Prostate gland (tissue), 2 donors: ENCODE measurements at regions not wholly inside any gene's neighbourhood (a gene's known extent, or its start where the extent isn't known, plus 50 kb on each side); places are given as distances from the start of the nearest gene placed in this dataset.

Source experiments
- DNase-seq: peaks from one replicate; pipeline ENCODE4 v3.0.0-alpha.2; 2019; ENCODE audit warnings: low spot score
- H3K27ac ChIP-seq, 2 donors: fragments of 200-600 bp; sonication (generic); 2 replicates each; pipeline ENCODE4 v1.5.1; 2017 to 2019
- H3K27me3 ChIP-seq: fragments of 200-600 bp; sonication (generic); replicated peaks from 2 replicates; pipeline ENCODE4 v1.5.1; 2019; ENCODE audit not compliant: insufficient read depth
- H3K36me3 ChIP-seq, 2 donors: fragments of 200-600 bp; sonication (generic); 1 replicate in 1 of 2; 2 replicates in 1 of 2; pipeline versions ENCODE4 v1.5.1 to v1.8.1; 2017 to 2019
- H3K4me1 ChIP-seq: fragments of 200-600 bp; sonication (generic); replicated peaks from 2 replicates; pipeline ENCODE4 v1.5.1; 2019
- H3K4me3 ChIP-seq, 2 donors: fragments of 200-600 bp; sonication (generic); 2 replicates each; pipeline ENCODE4 v1.5.1; 2017 to 2019
- H3K9me3 ChIP-seq: fragments of 200-600 bp; sonication (generic); 2 replicates; pipeline ENCODE4 v1.5.1; 2017
- CTCF ChIP-seq, 4 experiments: fragments of 200-600 bp in 2 of 4; fragments of 450-650 bp in 2 of 4; sonication (generic) in 2 of 4; IDR thresholded peaks; 1 replicate in 3 of 4; 2 replicates in 1 of 4; pipeline ENCODE4 v1.5.1; 2016 to 2019; ENCODE audit warnings: antibody characterized with exemption in 4 of 4, mild to moderate bottlenecking in 2 of 4, moderate library complexity in 2 of 4
- POLR2A ChIP-seq: fragments of 450-650 bp; IDR thresholded peaks from one replicate; pipeline ENCODE4 v1.6.1; 2016; ENCODE audit warnings: antibody characterized with exemption, mild to moderate bottlenecking
- POLR2AphosphoS5 ChIP-seq: sonication (generic); formaldehyde crosslinking; IDR thresholded peaks from one replicate; pipeline ENCODE4 v1.6.1; 2017; ENCODE audit warnings: antibody characterized with exemption
- WGBS: methylation state at CpG from one replicate; pipeline ENCODE4 v1.1.5; 2018; 5-methylcytosine and 5-hydroxymethylcytosine counted together
- intact Hi-C: fragments of 100-400 bp; cut with DNase I; formaldehyde crosslinking; loops from one replicate; pipeline ENCODE4 v1.14.2; 2022

- Histone ChIP-seq H3K27ac (no peak overlapping the region), H3K4me3 (no peak overlapping the region), H3K36me3 (no peaks in the 10 kb centered on the region), H3K27me3 (no peaks in the 10 kb centered on the region), H3K4me1 (no peaks in the 10 kb centered on the region), H3K9me3 (no peaks in the 10 kb centered on the region)
- no peak for DNase-seq
- intact Hi-C loops: no loop called here
- TF ChIP-seq POLR2A: no peak
- no peak for TF ChIP-seq CTCF (IDR thresholded peaks at IDR 0.05)
- TF ChIP-seq POLR2AphosphoS5: no peak
- WGBS: 38% methylated on average over 2 of the region's 2 CpGs
Measured at GRCh38 chr2:79359419-79359818, 153.4 kb upstream of the CTNNA2 start.

GRCh38 chr2:79355569-79355968, 157.3 kb upstream of the CTNNA2 start:
- H3K36me3 ChIP-seq: no peaks in the 10 kb centered on the region
- TF ChIP-seq CTCF (IDR thresholded peaks at IDR 0.05) (no peak), POLR2AphosphoS5 (no peak), POLR2A (no peak)
- no peaks in the 10 kb centered on the region for H3K9me3 ChIP-seq
- intact Hi-C loops: no loop called here
- no peaks in the 10 kb centered on the region for H3K4me1 ChIP-seq
- no peaks in the 10 kb centered on the region for H3K27me3 ChIP-seq
- DNase-seq: no peak
- 34% methylated on average over 1 of the region's 1 CpG for WGBS
- H3K4me3 ChIP-seq: no peak overlapping the region
- H3K27ac ChIP-seq: no peak overlapping the region

- no peaks in the 10 kb centered on the region for H3K9me3 ChIP-seq
- H3K4me3 ChIP-seq: no peak overlapping the region
Measured at GRCh38 chr2:79327460-79327859, 167.9 kb upstream of the REG3A start.

GRCh38 chr2:79320871-79321270, 161.3 kb upstream of the REG3A start:
- H3K4me1 ChIP-seq: no peaks in the 10 kb centered on the region
- no peak for DNase-seq
- intact Hi-C loops: no loop called here
- H3K27me3 ChIP-seq: no peaks in the 10 kb centered on the region
- no peak overlapping the region for H3K4me3 ChIP-seq
- TF ChIP-seq POLR2AphosphoS5: no peak
- TF ChIP-seq CTCF (IDR thresholded peaks at IDR 0.05): no peak
- TF ChIP-seq POLR2A: no peak
- 93% methylated on average over 1 of the region's 1 CpG for WGBS
- no peak overlapping the region for H3K27ac ChIP-seq
- no peaks in the 10 kb centered on the region for H3K9me3 ChIP-seq
- no peaks in the 10 kb centered on the region for H3K36me3 ChIP-seq

More at GRCh38 chr2:79327460-79327859, 167.9 kb upstream of the REG3A start:
- Histone ChIP-seq H3K36me3 (no peaks in the 10 kb centered on the region), H3K27ac (no peak overlapping the region), H3K27me3 (no peaks in the 10 kb centered on the region), H3K4me1 (no peaks in the 10 kb centered on the region)
- no peak for DNase-seq
- TF ChIP-seq CTCF (IDR thresholded peaks at IDR 0.05): no peak
- TF ChIP-seq POLR2AphosphoS5: no peak
- no peak for TF ChIP-seq POLR2A
- intact Hi-C loops: no loop called here

- H3K9me3 ChIP-seq: no peaks in the 10 kb centered on the region
- H3K36me3 ChIP-seq: no peaks in the 10 kb centered on the region
- H3K4me3 ChIP-seq: no peak overlapping the region
- WGBS: 71% methylated on average over 2 of the region's 2 CpGs
- no peak overlapping the region for H3K27ac ChIP-seq
- H3K27me3 ChIP-seq: no peaks in the 10 kb centered on the region
- intact Hi-C loops: no loop called here
- TF ChIP-seq POLR2AphosphoS5 (no peak), CTCF (IDR thresholded peaks at IDR 0.05) (no peak), POLR2A (no peak)
- H3K4me1 ChIP-seq: no peaks in the 10 kb centered on the region
- no peak for DNase-seq
Measured at GRCh38 chr2:79294994-79295393, 135.4 kb upstream of the REG3A start.
